ENCODE measurements at regions not wholly inside any gene's neighbourhood (a gene's known extent, or its start where the extent isn't known, plus 50 kb on each side); places are given as distances from the start of the nearest gene placed in this dataset.

- H3K4me1 ChIP-seq, result peaks cover 0 to 9% (median 2%) of the 10 kb centered on the region in 4 donors
- TF ChIP-seq, protein P1, sequence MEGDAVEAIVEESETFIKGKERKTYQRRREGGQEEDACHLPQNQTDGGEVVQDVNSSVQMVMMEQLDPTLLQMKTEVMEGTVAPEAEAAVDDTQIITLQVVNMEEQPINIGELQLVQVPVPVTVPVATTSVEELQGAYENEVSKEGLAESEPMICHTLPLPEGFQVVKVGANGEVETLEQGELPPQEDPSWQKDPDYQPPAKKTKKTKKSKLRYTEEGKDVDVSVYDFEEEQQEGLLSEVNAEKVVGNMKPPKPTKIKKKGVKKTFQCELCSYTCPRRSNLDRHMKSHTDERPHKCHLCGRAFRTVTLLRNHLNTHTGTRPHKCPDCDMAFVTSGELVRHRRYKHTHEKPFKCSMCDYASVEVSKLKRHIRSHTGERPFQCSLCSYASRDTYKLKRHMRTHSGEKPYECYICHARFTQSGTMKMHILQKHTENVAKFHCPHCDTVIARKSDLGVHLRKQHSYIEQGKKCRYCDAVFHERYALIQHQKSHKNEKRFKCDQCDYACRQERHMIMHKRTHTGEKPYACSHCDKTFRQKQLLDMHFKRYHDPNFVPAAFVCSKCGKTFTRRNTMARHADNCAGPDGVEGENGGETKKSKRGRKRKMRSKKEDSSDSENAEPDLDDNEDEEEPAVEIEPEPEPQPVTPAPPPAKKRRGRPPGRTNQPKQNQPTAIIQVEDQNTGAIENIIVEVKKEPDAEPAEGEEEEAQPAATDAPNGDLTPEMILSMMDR (IDR thresholded peaks at IDR 0.05), result no peak
- no peak overlapping the region for H3K4me3 ChIP-seq
- intact Hi-C loops (cut with DNase I; ENCODE audit: low total_unique reads), result no loop called here
- no peak for DNase-seq
- no peaks in the 10 kb centered on the region for H3K27me3 ChIP-seq
- H3K9me3 ChIP-seq, result peaks cover 0 to 8% (median 8%) of the 10 kb centered on the region in 3 donors
- no peaks in the 10 kb centered on the region for H3K36me3 ChIP-seq
- H3K27ac ChIP-seq, result no peak overlapping the region
Measured at GRCh38 chr12:116474331-116474730, 84.8 kb upstream of the MAP1LC3B2 start.

- Histone ChIP-seq H3K27me3 (no peaks in the 10 kb centered on the region), H3K9me3 (peaks cover 0 to 8% (median 8%) of the 10 kb centered on the region in 3 donors), H3K27ac (no peak overlapping the region), H3K36me3 (no peaks in the 10 kb centered on the region), H3K4me1 (peaks cover 0 to 9% (median 2%) of the 10 kb centered on the region in 4 donors), H3K4me3 (no peak overlapping the region)
- intact Hi-C loops (cut with DNase I; ENCODE audit: low total_unique reads), result no loop called here
- no peak for DNase-seq
- TF ChIP-seq, protein P1 (IDR thresholded peaks at IDR 0.05), result no peak
Measured at GRCh38 chr12:116474899-116475298, 84.3 kb upstream of the MAP1LC3B2 start.

DNA sequence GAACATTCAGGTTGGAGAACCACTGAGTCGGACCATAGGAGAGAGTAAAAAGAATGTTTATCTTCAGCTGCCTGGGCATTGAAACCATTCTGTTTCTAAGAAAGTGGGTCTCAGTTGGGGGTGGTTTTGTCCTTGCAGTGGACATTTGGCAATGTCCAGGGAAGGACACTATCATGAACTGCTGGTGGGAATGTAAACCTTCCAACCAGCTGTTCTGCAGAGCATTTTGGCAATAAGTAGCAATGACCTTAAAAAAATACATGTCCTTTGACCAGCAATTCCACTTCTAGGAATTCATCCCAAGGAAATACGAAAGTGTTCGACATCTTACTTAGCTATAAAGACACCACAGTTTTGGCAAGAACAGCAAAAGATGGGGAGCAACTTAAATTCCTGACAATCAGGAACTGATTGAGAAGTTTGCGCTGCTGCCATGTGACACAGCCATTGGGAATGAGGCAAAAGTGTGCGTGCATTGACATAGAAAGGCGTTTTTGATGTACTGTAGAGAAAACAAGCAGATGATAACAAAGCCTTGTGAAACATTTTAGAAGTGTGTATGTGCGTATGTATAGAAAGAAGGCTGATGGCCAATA lies 82.9 kb upstream of the MAP1LC3B2 start:
- DNase-seq, result no peak
- Histone ChIP-seq H3K36me3 (no peaks in the 10 kb centered on the region), H3K4me1 (peaks cover 0 to 6% (median 2%) of the 10 kb centered on the region in 4 donors), H3K4me3 (no peak overlapping the region), H3K27ac (no peak overlapping the region), H3K27me3 (peaks cover 0 to 1% of the 10 kb centered on the region in 2 donors), H3K9me3 (peaks cover 0 to 8% (median 8%) of the 10 kb centered on the region in 3 donors)
- TF ChIP-seq, protein P1 (IDR thresholded peaks at IDR 0.05), result no peak
- intact Hi-C loops (cut with DNase I; ENCODE audit: low total_unique reads), result no loop called here

DNA sequence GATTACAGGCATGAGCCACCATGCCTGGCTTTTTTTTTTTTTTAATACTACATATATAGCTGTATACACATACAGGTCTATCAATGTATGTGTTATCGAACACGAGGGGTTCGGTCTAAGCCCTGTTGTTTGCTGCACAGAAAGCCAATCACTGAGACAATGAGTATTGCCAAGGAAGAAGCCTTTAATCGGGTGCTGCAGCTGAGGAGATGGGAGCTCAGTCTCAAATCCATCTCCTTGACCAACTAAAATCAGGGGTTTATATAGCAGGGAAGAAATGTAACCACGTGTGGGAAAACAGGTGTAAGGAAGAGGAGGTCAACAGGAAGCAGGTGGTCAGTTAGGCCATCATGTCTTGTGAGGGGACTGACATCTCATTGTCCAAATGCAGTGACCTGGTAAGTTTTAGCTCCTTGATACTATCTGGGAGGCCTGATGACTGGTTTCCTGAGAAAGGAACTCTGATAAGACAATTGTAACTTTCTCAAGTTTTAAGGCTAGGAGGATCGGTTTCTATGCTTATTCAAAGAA lies 80.9 kb upstream of the MAP1LC3B2 start:
- TF ChIP-seq, protein P1 (IDR thresholded peaks at IDR 0.05), result no peak
- DNase-seq, result no peak
- Histone ChIP-seq H3K4me3 (no peak overlapping the region), H3K27me3 (peaks cover 0 to 12% of the 10 kb centered on the region in 2 donors), H3K36me3 (no peaks in the 10 kb centered on the region), H3K9me3 (peaks cover 0 to 8% (median 8%) of the 10 kb centered on the region in 3 donors), H3K4me1 (no peaks in the 10 kb centered on the region), H3K27ac (no peak overlapping the region)
- intact Hi-C loops (cut with DNase I; ENCODE audit: low total_unique reads), result no loop called here

DNA sequence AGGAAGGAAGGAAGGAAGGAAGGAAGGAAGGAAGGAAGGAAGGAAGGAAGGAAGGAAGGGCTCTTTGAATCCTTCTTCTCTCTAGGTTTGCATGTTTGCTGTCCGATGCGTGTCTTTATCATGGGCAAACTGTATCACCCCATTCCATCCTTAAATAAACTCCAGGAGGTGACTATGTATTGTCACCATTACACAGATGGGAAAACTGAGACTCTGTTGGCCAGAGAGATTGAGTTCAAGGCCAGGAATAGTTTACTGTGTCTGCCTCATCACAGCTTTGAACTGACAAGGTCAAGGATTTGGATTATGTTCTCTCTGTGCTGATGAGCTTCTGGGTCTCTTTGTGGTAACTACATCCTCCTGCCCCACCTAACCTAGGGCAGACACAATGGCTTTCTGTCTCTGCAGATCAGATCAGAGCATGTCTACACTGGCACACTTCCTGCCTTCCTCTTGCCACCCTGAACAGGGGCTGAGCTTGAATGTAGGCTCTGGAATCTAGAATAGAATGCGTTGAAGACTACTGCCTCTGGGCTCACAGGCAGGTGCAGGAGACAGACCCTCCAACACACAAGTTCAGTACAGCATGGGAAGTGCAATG lies 78.9 kb upstream of the MAP1LC3B2 start:
- Histone ChIP-seq H3K36me3 (no peaks in the 10 kb centered on the region), H3K27ac (no peak overlapping the region), H3K4me3 (no peak overlapping the region), H3K27me3 (peaks cover 0 to 12% of the 10 kb centered on the region in 2 donors), H3K4me1 (no peaks in the 10 kb centered on the region), H3K9me3 (peaks cover 0 to 8% (median 8%) of the 10 kb centered on the region in 3 donors)
- intact Hi-C loops (cut with DNase I; ENCODE audit: low total_unique reads), result no loop called here
- no peak for DNase-seq
- TF ChIP-seq, protein P1 (IDR thresholded peaks at IDR 0.05), result no peak
